ENCODE measurements at regions not wholly inside any gene's neighbourhood (a gene's known extent, or its start where the extent isn't known, plus 50 kb on each side); places are given as distances from the start of the nearest gene placed in this dataset.

DNA sequence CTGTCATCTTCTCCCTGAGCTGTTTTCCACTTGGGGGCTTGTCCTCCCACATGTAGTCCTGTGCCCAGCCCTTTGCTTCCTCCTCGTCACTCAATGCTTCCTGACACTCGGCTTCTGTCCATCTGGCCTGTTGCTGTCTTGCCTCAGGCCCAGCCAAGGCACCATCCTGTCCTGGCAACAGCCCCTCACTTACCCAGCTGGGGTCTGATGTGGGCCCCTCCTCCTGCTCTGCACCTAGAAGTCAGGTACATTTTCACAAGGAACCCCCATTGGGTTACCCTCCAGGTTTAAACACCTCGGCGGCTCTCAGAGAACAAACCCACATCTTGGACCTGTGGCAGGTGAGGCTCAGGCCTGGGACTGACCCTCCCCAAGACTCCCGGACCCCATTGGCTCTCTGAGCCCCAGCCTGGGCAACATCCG is 784.8 kb downstream of the TBC1D22A start:
- TF ChIP-seq, protein P1, sequence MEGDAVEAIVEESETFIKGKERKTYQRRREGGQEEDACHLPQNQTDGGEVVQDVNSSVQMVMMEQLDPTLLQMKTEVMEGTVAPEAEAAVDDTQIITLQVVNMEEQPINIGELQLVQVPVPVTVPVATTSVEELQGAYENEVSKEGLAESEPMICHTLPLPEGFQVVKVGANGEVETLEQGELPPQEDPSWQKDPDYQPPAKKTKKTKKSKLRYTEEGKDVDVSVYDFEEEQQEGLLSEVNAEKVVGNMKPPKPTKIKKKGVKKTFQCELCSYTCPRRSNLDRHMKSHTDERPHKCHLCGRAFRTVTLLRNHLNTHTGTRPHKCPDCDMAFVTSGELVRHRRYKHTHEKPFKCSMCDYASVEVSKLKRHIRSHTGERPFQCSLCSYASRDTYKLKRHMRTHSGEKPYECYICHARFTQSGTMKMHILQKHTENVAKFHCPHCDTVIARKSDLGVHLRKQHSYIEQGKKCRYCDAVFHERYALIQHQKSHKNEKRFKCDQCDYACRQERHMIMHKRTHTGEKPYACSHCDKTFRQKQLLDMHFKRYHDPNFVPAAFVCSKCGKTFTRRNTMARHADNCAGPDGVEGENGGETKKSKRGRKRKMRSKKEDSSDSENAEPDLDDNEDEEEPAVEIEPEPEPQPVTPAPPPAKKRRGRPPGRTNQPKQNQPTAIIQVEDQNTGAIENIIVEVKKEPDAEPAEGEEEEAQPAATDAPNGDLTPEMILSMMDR (IDR thresholded peaks at IDR 0.05): no peak
- Histone ChIP-seq H3K4me3 (no peak overlapping the region), H3K27ac (no peak overlapping the region)
- DNase-seq (ENCODE audit: low spot score): no peak

DNA sequence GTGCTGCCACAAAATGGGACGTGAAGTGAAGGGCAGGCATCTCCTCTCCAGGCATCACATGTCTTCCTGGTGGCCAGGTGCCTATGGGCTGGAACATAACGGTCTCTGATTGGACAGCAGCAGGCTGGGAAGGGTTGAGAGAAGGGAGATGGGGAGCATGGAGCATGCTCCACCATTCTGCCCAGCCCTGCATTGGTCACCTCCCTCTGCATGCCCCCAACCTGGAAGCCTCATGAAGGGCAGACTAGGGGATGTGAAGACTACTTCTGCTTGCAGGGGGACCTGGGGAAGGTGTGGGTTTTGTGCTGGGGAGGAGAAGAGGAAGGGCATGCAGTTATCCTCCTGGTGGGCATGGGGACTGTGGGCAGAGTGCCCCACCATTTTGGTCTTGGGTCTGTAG is 782.2 kb downstream of the TBC1D22A start:
- DNase-seq (ENCODE audit: low spot score): no peak
- Histone ChIP-seq H3K4me3 (no peak overlapping the region), H3K27ac (no peak overlapping the region)
- TF ChIP-seq, protein P1 (IDR thresholded peaks at IDR 0.05): no peak

DNA sequence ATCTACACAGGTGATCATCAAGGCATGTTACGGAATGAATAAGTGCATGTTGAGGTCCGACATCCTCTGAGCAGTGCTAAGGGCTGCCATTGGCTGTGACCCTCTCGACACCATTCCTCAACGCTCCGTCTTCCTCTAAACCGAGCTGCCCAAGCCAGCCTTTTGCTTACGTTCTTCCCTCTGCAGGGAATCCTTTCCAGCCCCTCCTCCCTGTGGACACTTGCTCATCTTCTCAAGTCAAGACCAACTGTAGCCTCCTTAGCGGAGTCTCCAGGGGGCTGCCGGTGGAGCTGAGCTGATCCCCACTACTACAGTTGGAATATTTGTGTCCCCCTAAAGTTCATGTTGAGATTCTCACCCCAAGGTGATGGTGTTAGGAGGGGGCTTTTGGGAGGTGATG is 781.0 kb downstream of the TBC1D22A start:
- H3K4me3 ChIP-seq: no peak overlapping the region
- TF ChIP-seq, protein P1 (IDR thresholded peaks at IDR 0.05): no peak
- H3K27ac ChIP-seq: no peak overlapping the region
- DNase-seq (ENCODE audit: low spot score): no peak

DNA sequence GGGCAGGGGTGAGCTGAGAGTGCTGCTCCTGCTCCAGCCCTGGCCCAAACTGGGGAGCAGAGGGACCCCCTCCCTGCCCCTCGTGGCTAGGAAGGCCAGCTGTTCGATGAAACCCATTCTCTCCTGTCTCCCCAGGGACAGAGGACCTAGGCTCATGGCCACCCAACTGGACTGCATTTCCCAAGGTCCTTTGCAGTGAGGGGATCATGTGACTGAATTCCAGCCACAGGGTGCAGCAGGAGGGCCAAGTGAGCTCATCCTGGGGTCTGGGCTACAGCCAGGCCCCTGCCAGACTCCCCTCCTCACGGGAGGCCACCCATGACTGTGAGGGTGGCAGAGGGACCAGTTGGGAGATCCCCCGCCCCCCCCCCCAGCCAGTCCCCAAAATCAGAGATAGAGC is 777.6 kb downstream of the TBC1D22A start:
- no peak overlapping the region for H3K27ac ChIP-seq
- H3K4me3 ChIP-seq: no peak overlapping the region
- TF ChIP-seq, protein P1 (IDR thresholded peaks at IDR 0.05): no peak
- DNase-seq (ENCODE audit: low spot score): no peak

DNA sequence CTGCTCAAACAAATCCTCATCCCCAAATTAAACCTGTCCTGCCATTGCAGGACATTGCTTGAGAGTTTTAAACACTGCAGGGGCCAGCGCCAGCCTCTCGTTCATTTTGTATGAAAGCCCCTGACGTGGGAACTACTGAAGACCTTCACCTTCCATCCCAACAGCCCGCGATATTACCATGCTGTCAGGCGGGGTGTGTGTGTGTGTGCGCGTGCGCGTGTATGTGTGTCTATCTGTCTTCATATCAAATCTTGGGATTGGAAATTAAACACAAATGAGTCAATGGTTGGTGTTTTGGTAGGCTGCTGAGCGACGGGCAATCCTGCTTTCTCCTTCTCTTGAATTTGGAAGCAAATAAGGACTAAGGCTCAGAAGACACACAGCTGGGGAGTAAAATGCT is 776.9 kb downstream of the TBC1D22A start:
- DNase-seq (ENCODE audit: low spot score): no peak
- Histone ChIP-seq H3K27ac (no peak overlapping the region), H3K4me3 (no peak overlapping the region)
- TF ChIP-seq, protein P1 (IDR thresholded peaks at IDR 0.05): no peak

DNA sequence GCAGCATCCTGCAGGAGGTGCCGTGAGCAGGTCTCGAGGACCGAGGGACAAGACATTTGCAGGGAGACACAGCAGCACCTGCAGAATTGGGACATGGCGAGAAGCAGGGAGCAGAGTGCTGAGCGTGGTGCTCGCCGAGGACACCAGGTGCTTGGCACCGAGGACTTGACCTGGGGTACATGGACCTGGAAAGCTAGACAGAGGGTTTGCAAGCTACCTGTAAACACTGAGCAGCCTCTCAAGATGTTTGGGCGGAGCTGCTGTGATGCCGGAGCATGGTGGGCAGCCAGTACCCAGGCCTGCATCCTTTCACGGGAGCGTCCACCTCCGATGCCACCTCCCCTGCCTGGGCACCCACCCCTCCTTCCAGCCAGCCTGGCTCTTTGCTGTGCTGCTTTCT is 773.2 kb downstream of the TBC1D22A start:
- DNase-seq (ENCODE audit: low spot score): no peak
- Histone ChIP-seq H3K4me3 (no peak overlapping the region), H3K27ac (no peak overlapping the region)
- TF ChIP-seq, protein P1 (IDR thresholded peaks at IDR 0.05): no peak

DNA sequence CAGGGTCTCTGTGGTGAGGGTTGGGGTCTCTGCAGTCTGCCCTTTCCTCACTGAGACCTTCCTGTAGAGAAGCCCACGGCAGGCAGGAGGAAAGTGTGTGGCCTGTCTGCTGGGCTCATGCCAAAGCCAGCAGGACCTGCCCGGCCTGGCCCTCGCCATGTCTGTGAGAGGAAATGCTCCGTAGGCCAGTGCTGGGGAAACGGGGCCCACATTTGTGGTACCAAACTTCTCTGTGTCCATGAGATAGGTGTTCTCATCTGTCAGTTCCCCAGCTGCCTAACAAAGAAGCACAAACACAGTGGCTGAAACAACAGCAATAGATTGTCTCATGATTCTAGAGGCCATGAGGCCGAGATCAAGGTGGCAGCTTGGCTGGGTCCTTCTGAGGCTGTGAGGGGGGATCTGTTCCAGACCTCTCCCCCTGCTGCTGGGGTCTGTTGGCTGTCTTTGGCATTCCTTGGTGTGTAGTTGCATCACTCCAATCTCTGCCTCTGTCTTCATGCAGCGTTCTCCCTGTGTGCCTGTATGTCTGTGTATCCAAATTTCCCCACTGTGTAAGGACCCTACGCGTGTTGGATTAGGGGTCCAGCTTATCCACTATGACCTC is 772.5 kb downstream of the TBC1D22A start:
- TF ChIP-seq, protein P1 (IDR thresholded peaks at IDR 0.05): no peak
- no peak for DNase-seq (ENCODE audit: low spot score)
- Histone ChIP-seq H3K4me3 (no peak overlapping the region), H3K27ac (no peak overlapping the region)
